HL-60 (cell line): ENCODE measurements at regions not wholly inside any gene's neighbourhood (a gene's known extent, or its start where the extent isn't known, plus 50 kb on each side); places are given as distances from the start of the nearest gene placed in this dataset.

Source experiments
- GABPA ChIP-seq: IDR thresholded peaks from 2 replicates; pipeline ENCODE4 v1.6.1; 2012; ENCODE audit warnings: low read depth
- POLR2AphosphoS5 ChIP-seq: IDR thresholded peaks from 2 replicates; pipeline ENCODE4 v1.6.1; 2012; ENCODE audit warnings: low read depth
- SPI1 ChIP-seq: IDR thresholded peaks from 2 replicates; pipeline ENCODE4 v1.6.1; 2012; ENCODE audit warnings: low read depth, mild to moderate bottlenecking, borderline replicate concordance
- TF ChIP-seq, protein P1 (sequence below): IDR thresholded peaks from one replicate; pipeline ENCODE4 v1.5.1; 2011; ENCODE audit warnings: low read length, control low read depth, inconsistent platforms; ENCODE audit not compliant: insufficient read depth
- TF ChIP-seq, protein P2 (sequence below): IDR thresholded peaks from 2 replicates; pipeline ENCODE4 v1.6.1; 2012; ENCODE audit warnings: low read depth; ENCODE audit not compliant: insufficient replicate concordance

DNA sequence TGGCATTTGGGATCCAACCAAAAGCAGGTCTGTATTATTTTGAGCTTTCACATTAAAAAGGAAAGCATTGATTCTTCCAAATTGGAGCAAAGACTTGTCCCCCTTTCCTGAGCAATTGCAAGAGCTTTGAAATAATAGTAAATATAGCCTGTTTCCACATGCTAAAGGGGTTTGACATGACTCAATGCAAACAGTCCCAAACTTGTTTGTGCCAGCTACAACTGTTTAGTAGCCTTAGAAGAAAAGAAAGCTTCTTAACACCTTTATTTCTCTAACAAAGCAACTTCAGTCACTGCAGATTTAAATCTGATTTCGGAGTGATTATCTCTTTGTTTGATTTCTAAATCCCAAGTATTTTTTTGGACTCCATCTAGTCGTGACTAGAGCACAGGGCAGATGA lies 180.2 kb downstream of the SEMA6D start:
- TF ChIP-seq, protein P1, sequence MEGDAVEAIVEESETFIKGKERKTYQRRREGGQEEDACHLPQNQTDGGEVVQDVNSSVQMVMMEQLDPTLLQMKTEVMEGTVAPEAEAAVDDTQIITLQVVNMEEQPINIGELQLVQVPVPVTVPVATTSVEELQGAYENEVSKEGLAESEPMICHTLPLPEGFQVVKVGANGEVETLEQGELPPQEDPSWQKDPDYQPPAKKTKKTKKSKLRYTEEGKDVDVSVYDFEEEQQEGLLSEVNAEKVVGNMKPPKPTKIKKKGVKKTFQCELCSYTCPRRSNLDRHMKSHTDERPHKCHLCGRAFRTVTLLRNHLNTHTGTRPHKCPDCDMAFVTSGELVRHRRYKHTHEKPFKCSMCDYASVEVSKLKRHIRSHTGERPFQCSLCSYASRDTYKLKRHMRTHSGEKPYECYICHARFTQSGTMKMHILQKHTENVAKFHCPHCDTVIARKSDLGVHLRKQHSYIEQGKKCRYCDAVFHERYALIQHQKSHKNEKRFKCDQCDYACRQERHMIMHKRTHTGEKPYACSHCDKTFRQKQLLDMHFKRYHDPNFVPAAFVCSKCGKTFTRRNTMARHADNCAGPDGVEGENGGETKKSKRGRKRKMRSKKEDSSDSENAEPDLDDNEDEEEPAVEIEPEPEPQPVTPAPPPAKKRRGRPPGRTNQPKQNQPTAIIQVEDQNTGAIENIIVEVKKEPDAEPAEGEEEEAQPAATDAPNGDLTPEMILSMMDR: no peak
- no peak for TF ChIP-seq SPI1
- TF ChIP-seq, protein P2, sequence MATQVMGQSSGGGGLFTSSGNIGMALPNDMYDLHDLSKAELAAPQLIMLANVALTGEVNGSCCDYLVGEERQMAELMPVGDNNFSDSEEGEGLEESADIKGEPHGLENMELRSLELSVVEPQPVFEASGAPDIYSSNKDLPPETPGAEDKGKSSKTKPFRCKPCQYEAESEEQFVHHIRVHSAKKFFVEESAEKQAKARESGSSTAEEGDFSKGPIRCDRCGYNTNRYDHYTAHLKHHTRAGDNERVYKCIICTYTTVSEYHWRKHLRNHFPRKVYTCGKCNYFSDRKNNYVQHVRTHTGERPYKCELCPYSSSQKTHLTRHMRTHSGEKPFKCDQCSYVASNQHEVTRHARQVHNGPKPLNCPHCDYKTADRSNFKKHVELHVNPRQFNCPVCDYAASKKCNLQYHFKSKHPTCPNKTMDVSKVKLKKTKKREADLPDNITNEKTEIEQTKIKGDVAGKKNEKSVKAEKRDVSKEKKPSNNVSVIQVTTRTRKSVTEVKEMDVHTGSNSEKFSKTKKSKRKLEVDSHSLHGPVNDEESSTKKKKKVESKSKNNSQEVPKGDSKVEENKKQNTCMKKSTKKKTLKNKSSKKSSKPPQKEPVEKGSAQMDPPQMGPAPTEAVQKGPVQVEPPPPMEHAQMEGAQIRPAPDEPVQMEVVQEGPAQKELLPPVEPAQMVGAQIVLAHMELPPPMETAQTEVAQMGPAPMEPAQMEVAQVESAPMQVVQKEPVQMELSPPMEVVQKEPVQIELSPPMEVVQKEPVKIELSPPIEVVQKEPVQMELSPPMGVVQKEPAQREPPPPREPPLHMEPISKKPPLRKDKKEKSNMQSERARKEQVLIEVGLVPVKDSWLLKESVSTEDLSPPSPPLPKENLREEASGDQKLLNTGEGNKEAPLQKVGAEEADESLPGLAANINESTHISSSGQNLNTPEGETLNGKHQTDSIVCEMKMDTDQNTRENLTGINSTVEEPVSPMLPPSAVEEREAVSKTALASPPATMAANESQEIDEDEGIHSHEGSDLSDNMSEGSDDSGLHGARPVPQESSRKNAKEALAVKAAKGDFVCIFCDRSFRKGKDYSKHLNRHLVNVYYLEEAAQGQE: no peak
- TF ChIP-seq GABPA: no peak
- TF ChIP-seq POLR2AphosphoS5: no peak
